Lower lobe of right lung (tissue), 2 donors: ENCODE measurements at regions not wholly inside any gene's neighbourhood (a gene's known extent, or its start where the extent isn't known, plus 50 kb on each side); places are given as distances from the start of the nearest gene placed in this dataset.

Experiments used
- ATAC-seq, 2 donors: fragments of 200-7000 bp; cut with Tn5 transposase; one replicate each; pipeline ENCODE4 v1.9.1; 2020 to 2022; ENCODE audit warnings: mild to moderate bottlenecking in 2 of 2, moderate library complexity in 2 of 2
- DNase-seq: peaks from one replicate; pipeline ENCODE4 v3.0.0-alpha.2; 2020
- H3K27ac ChIP-seq: fragments of 200-600 bp; one replicate; pipeline ENCODE4 v1.8.0; 2022
- H3K27me3 ChIP-seq: fragments of 200-600 bp; one replicate; pipeline ENCODE4 v1.8.0; 2022; ENCODE audit warnings: low read depth
- H3K36me3 ChIP-seq: fragments of 200-600 bp; one replicate; pipeline ENCODE4 v1.8.0; 2022; ENCODE audit warnings: mild to moderate bottlenecking
- H3K4me1 ChIP-seq: fragments of 200-600 bp; one replicate; pipeline ENCODE4 v1.8.0; 2022
- H3K4me3 ChIP-seq: fragments of 200-600 bp; one replicate; pipeline ENCODE4 v1.8.0; 2022; ENCODE audit warnings: mild to moderate bottlenecking
- H3K9me3 ChIP-seq: fragments of 200-600 bp; one replicate; pipeline ENCODE4 v1.8.0; 2022
- CTCF ChIP-seq: fragments of 200-600 bp; IDR thresholded peaks from one replicate; pipeline ENCODE4 v1.8.0; 2022; ENCODE audit warnings: antibody characterized with exemption, mild to moderate bottlenecking
- intact Hi-C: fragments of 100-400 bp; cut with DNase I; formaldehyde crosslinking; loops from one replicate; pipeline ENCODE4 v1.11.0; 2022
- donor health status: DM: no; HTN: yes; CAD: no; lungs with severe emphysema.

DNA sequence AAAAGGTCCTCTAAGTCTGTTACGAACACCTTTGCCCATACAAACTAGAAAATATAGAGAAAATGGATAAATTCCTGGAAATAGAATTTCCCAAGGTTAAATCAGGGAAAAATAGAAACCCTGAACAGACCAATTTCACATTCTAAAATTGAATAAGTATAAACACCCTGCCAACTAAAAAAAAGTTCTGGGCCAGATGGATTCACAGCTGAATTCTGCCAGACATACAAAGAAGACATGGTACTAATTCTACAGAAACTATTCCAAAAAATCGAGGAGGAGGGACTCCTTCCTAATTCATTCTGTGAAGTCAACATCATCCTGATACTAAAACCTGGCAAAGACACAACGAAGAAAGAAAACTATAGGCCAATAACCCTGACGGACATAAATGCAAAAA, 400.4 kb upstream of the SEMA3A start:
- intact Hi-C loops = no loop called here
- TF ChIP-seq CTCF = no peak

GRCh38 chr7:84591897-84592296, 397.3 kb upstream of the SEMA3A start:
- no peak for ATAC-seq
- no peak for DNase-seq
- intact Hi-C loops = no loop called here

More for the DNA sequence above, 400.4 kb upstream of the SEMA3A start:
- Histone ChIP-seq H3K4me3 (no peak overlapping the region), H3K4me1 (no peaks in the 10 kb centered on the region), H3K27me3 (no peaks in the 10 kb centered on the region), H3K27ac (no peak overlapping the region), H3K36me3 (no peaks in the 10 kb centered on the region), H3K9me3 (no peaks in the 10 kb centered on the region)
- DNase-seq (no peak), ATAC-seq (no peak)

GRCh38 chr7:84589012-84589411, 394.4 kb upstream of the SEMA3A start:
- H3K36me3 ChIP-seq = no peaks in the 10 kb centered on the region
- intact Hi-C loops = no loop called here
- H3K9me3 ChIP-seq = no peaks in the 10 kb centered on the region
- no peak overlapping the region for H3K4me3 ChIP-seq
- no peak overlapping the region for H3K27ac ChIP-seq
- ATAC-seq = no peak
- TF ChIP-seq CTCF = no peak
- no peaks in the 10 kb centered on the region for H3K27me3 ChIP-seq
- peak; percentile 9 for DNase-seq
- H3K4me1 ChIP-seq = no peaks in the 10 kb centered on the region

More at GRCh38 chr7:84591897-84592296, 397.3 kb upstream of the SEMA3A start:
- no peaks in the 10 kb centered on the region for H3K4me1 ChIP-seq
- H3K9me3 ChIP-seq = no peaks in the 10 kb centered on the region
- H3K4me3 ChIP-seq = no peak overlapping the region
- no peaks in the 10 kb centered on the region for H3K27me3 ChIP-seq
- no peak overlapping the region for H3K27ac ChIP-seq
- no peak for TF ChIP-seq CTCF
- H3K36me3 ChIP-seq = no peaks in the 10 kb centered on the region

DNA sequence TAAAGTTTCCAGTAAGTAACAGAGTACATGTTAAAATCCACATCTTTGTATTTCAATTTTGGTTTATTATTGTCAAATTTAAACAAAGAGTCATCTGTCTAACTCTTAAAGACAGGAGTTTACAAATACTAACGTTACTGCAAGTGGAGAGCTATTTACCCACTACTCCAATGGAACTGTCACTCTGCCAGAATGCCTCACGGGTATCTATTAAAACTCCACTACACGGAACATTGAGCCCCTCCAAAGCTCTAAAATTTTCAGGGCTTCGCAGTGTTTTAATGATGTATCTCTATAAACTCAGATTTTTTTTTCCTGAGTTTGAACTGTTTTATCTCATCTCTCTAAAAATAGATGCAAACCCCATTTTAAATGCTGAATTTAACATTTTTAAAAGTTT, 388.7 kb upstream of the SEMA3A start:
- Histone ChIP-seq H3K4me1 (no peaks in the 10 kb centered on the region), H3K4me3 (no peak overlapping the region), H3K27me3 (no peaks in the 10 kb centered on the region), H3K27ac (no peak overlapping the region), H3K9me3 (no peaks in the 10 kb centered on the region), H3K36me3 (no peaks in the 10 kb centered on the region)
- intact Hi-C loops = no loop called here
- DNase-seq (no peak), ATAC-seq (no peak)
- TF ChIP-seq CTCF = no peak

GRCh38 chr7:84582747-84583146, 388.2 kb upstream of the SEMA3A start:
- H3K27me3 ChIP-seq = no peaks in the 10 kb centered on the region
- no peak for TF ChIP-seq CTCF
- intact Hi-C loops = no loop called here
- H3K36me3 ChIP-seq = no peaks in the 10 kb centered on the region
- H3K4me1 ChIP-seq = no peaks in the 10 kb centered on the region
- H3K9me3 ChIP-seq = no peaks in the 10 kb centered on the region
- no peak for ATAC-seq
- no peak overlapping the region for H3K27ac ChIP-seq
- H3K4me3 ChIP-seq = no peak overlapping the region
- no peak for DNase-seq

- ATAC-seq (no peak), DNase-seq (no peak)
- H3K27me3 ChIP-seq = no peaks in the 10 kb centered on the region
- no peaks in the 10 kb centered on the region for H3K4me1 ChIP-seq
- H3K9me3 ChIP-seq = no peaks in the 10 kb centered on the region
- intact Hi-C loops = no loop called here
- H3K36me3 ChIP-seq = no peaks in the 10 kb centered on the region
- H3K27ac ChIP-seq = no peak overlapping the region
- H3K4me3 ChIP-seq = no peak overlapping the region
- TF ChIP-seq CTCF = no peak
Measured at GRCh38 chr7:84578825-84579224, 384.2 kb upstream of the SEMA3A start.
